Ovary (tissue), 7 donors: ENCODE measurements at regions not wholly inside any gene's neighbourhood (a gene's known extent, or its start where the extent isn't known, plus 50 kb on each side); places are given as distances from the start of the nearest gene placed in this dataset.

Experiments
- DNase-seq, 5 donors: peaks; one replicate each; pipeline ENCODE4 v3.0.0-alpha.2; 2019 to 2020
- H3K27ac ChIP-seq, 2 donors: fragments of 200-600 bp; one replicate each; pipeline versions ENCODE4 v1.5.1 to v1.8.0; 2019 to 2022
- H3K27me3 ChIP-seq: fragments of 200-600 bp; one replicate; pipeline ENCODE4 v1.8.0; 2022
- H3K36me3 ChIP-seq: fragments of 200-600 bp; sonication (generic); one replicate; pipeline ENCODE4 v1.5.1; 2019
- H3K4me1 ChIP-seq: one replicate; pipeline ENCODE4 v1.8.1; 2013; ENCODE audit warnings: mild to moderate bottlenecking, moderate library complexity; ENCODE audit not compliant: insufficient read depth
- H3K4me3 ChIP-seq: fragments of 200-600 bp; sonication (generic); one replicate; pipeline ENCODE4 v1.5.1; 2017
- H3K9me3 ChIP-seq, 2 donors: fragments of 200-600 bp in 1 of 2; sonication (generic) in 1 of 2; one replicate each; pipeline versions ENCODE4 v1.5.1 to v1.8.1; 2013 to 2019; ENCODE audit warnings: mild to moderate bottlenecking in 1 of 2, moderate library complexity in 1 of 2
- EP300 ChIP-seq: sonication (generic); formaldehyde crosslinking; IDR thresholded peaks from one replicate; pipeline ENCODE4 v1.6.1; 2017; ENCODE audit warnings: antibody characterized with exemption
- POLR2A ChIP-seq: fragments of 450-650 bp; IDR thresholded peaks from one replicate; pipeline ENCODE4 v1.6.1; 2017; ENCODE audit warnings: antibody characterized with exemption, mild to moderate bottlenecking, moderate library complexity
- WGBS, 3 donors: extraction: QIAGEN DNeasy Blood & Tissue Kit in 1 of 3; methylation state at CpG; one replicate each; pipeline versions ENCODE4 v1.1.5 to v1.1.7; 2013 to 2017; 5-methylcytosine and 5-hydroxymethylcytosine counted together
- intact Hi-C, 4 donors: fragments of 100-400 bp; cut with DNase I; formaldehyde crosslinking; loops; one replicate each; pipeline versions ENCODE4 v1.11.0 to v1.15.1; 2022 to 2023
- TF ChIP-seq, protein P1 (sequence below), 3 donors: fragments of 450-650 bp in 2 of 3; fragments of 200-600 bp in 1 of 3; IDR thresholded peaks; one replicate each; pipeline versions ENCODE4 v1.5.1 to v1.8.0; 2016 to 2022; ENCODE audit warnings: antibody characterized with exemption in 3 of 3, mild to moderate bottlenecking in 1 of 3
- donor health status: DM: no; HTN: no; CAD: no; lungs with moderate emphysema.
- donor health status: DM: no; HTN: no; CAD: no.
- donor health status: Bipolar disorder and iron deficiency.
- donor health status: DM: no; HTN: no; CAD: no.
- donor health status: DM: yes; HTN: yes; CAD: no.

DNA sequence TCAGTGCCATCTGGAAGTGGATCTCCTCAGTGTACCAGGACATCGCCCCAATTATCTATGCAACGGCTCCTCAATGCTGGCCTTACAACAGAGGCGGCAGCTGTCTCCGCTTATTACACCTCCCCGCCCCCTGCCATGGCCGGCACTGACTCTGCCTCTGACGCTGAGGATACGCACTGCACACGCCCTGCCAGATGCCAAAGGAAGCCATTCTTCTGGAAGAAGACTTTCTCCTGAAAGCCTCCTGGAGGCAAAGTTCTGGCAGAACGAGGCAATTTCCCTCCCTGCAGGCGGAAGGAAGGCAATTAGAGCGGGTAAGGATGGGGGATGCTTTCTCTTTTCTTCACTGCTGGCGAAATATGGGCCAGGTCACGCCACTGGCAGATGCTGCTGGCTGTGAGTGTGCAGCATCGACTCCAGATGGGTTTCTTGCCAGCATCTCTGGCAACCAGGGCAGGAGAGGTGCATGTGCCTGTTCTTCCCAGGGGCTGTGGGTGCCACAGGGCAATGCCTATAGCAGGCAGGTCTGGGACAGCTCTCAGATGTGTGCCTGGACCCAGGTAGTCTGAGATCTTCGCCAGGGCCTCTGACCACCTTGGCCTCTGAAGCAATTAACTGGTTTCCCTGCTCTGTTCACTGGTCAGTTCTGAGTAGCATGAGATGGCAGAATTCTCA, 62.2 kb upstream of the MRPS22 start:
- 83 to 89% (median 87%) methylated on average over 16 of the region's 16 CpGs for WGBS, 3 donors
- DNase-seq, result no peak
- H3K27me3 ChIP-seq, result no peaks in the 10 kb centered on the region
- no peaks in the 10 kb centered on the region for H3K9me3 ChIP-seq
- H3K4me1 ChIP-seq, result peaks cover 8% of the 10 kb centered on the region
- H3K4me3 ChIP-seq, result no peak overlapping the region
- TF ChIP-seq EP300, result no peak
- no peak for TF ChIP-seq POLR2A
- TF ChIP-seq, protein P1, sequence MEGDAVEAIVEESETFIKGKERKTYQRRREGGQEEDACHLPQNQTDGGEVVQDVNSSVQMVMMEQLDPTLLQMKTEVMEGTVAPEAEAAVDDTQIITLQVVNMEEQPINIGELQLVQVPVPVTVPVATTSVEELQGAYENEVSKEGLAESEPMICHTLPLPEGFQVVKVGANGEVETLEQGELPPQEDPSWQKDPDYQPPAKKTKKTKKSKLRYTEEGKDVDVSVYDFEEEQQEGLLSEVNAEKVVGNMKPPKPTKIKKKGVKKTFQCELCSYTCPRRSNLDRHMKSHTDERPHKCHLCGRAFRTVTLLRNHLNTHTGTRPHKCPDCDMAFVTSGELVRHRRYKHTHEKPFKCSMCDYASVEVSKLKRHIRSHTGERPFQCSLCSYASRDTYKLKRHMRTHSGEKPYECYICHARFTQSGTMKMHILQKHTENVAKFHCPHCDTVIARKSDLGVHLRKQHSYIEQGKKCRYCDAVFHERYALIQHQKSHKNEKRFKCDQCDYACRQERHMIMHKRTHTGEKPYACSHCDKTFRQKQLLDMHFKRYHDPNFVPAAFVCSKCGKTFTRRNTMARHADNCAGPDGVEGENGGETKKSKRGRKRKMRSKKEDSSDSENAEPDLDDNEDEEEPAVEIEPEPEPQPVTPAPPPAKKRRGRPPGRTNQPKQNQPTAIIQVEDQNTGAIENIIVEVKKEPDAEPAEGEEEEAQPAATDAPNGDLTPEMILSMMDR (IDR thresholded peaks at IDR 0.05), result no peak
- H3K36me3 ChIP-seq, result no peaks in the 10 kb centered on the region
- no peak overlapping the region for H3K27ac ChIP-seq
- intact Hi-C loops, result no loop called here

DNA sequence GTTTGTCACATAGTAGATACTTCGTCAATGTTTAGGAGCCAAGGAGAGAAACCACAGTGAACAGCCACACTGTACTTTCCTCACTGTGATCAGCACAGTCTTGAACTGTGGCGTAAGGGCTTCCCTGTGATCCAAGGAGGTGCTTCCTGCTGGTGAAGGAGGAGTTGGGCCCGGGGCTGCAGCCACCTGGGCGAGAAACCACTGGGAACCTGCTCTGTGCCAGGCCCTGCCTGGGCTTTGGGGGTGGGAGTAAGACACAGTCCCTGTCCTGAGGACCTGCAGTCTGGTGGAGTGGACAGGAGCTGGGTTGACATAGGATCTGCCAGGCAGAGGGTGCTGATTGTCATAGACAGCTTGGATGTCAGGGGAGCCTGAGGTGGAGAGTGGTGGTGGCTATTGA, 60.5 kb upstream of the MRPS22 start:
- intact Hi-C loops, result no loop called here
- Histone ChIP-seq H3K27me3 (no peaks in the 10 kb centered on the region), H3K4me1 (peaks cover 16% of the 10 kb centered on the region), H3K4me3 (no peak overlapping the region), H3K9me3 (no peaks in the 10 kb centered on the region), H3K36me3 (no peaks in the 10 kb centered on the region), H3K27ac (no peak overlapping the region)
- TF ChIP-seq POLR2A (no peak), EP300 (no peak)
- TF ChIP-seq, protein P1 (IDR thresholded peaks at IDR 0.05), result no peak
- 93 to 95% (median 94%) methylated on average over 3 to 4 of the region's 4 CpGs for WGBS, 3 donors
- no peak for DNase-seq

DNA sequence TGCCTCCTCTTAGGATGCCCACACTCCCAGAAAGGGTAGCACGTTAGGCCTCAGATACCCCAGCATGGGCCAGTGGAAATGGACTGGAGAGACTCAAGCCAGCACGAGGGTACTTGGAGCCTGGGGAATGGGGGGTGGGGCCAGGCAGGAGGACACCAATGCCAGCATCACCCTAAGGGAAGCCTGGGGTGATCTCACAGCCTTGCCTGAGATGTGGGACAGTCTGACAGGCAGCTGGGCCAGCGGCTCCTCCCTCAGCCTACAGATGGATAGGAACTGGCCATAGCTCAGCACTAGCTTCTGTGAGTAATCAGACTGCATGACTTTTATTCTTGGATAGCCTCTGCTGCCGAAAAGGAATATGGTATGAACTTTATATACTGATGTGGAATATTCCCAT, 59.6 kb upstream of the MRPS22 start:
- H3K27me3 ChIP-seq, result no peaks in the 10 kb centered on the region
- no peaks in the 10 kb centered on the region for H3K9me3 ChIP-seq
- 74 to 81% (median 77%) methylated on average over 4 of the region's 4 CpGs for WGBS, 3 donors
- H3K27ac ChIP-seq, result no peak overlapping the region
- no peak overlapping the region for H3K4me3 ChIP-seq
- DNase-seq, result no peak
- H3K36me3 ChIP-seq, result no peaks in the 10 kb centered on the region
- TF ChIP-seq EP300 (no peak), POLR2A (no peak)
- TF ChIP-seq, protein P1 (IDR thresholded peaks at IDR 0.05), result no peak
- intact Hi-C loops, result no loop called here
- peaks cover 18% of the 10 kb centered on the region for H3K4me1 ChIP-seq

DNA sequence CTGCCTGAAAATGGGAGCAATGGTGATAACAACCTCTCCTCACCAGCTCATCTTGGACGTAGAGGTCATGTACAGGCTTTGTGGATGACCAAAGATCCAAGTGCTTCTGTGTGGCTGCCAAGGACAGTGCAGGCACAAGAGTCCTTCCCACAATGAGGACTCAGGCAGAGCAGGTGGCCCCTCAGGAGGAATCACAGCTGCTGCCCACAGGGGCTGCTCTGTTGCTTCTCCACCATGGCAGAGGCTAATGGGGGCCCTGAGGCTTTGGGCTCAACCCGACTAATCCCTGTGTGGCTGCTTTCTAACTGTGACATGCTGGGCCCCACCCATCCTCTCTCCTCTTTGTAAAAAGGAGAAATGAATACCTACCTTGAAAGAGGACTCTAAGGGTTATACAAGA, 58.1 kb upstream of the MRPS22 start:
- Histone ChIP-seq H3K4me3 (no peak overlapping the region), H3K36me3 (no peaks in the 10 kb centered on the region), H3K4me1 (peaks cover 18% of the 10 kb centered on the region), H3K9me3 (no peaks in the 10 kb centered on the region), H3K27me3 (no peaks in the 10 kb centered on the region), H3K27ac (no peak overlapping the region)
- WGBS, 3 donors, result 81 to 88% (median 85%) methylated on average over 2 of the region's 2 CpGs
- no peak for DNase-seq
- intact Hi-C loops, result no loop called here
- TF ChIP-seq, protein P1 (IDR thresholded peaks at IDR 0.05), result no peak
- no peak for TF ChIP-seq POLR2A
- TF ChIP-seq EP300, result no peak
